GM18907 (cell line): ENCODE measurements at regions not wholly inside any gene's neighbourhood (a gene's known extent, or its start where the extent isn't known, plus 50 kb on each side); places are given as distances from the start of the nearest gene placed in this dataset.

Source experiments
- ATAC-seq: cut with Tn5 transposase; IDR thresholded peaks from one replicate; pipeline ENCODE4 v1.9.1; 2021; ENCODE audit warnings: mild to moderate bottlenecking, moderate library complexity; ENCODE audit not compliant: unreplicated experiment

GRCh38 chr10:4456279-4456678 is 369.7 kb upstream of the AKR1E2 start:
- no peak for ATAC-seq

DNA sequence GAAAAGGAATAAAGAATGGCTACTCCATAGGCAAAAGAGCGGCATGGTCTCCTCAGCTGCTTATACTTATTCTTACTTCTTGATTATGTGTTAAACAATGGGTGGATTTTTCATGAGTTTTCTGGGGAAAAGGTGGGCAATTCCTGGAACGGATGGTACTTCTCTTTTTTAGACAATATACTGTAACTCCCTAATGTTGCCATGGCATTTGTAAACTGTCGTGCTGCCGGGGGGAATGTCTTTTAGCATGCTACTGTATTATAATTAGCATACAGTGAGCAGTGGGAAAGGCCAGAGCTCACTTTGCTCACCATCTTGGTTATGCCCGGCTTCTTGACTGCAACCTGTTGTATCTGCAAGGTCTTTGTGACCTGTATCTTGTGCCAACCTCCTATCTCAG is 372.1 kb upstream of the AKR1E2 start:
- no peak for ATAC-seq

- no peak for ATAC-seq
Measured at GRCh38 chr10:4453276-4453675, 372.7 kb upstream of the AKR1E2 start.

DNA sequence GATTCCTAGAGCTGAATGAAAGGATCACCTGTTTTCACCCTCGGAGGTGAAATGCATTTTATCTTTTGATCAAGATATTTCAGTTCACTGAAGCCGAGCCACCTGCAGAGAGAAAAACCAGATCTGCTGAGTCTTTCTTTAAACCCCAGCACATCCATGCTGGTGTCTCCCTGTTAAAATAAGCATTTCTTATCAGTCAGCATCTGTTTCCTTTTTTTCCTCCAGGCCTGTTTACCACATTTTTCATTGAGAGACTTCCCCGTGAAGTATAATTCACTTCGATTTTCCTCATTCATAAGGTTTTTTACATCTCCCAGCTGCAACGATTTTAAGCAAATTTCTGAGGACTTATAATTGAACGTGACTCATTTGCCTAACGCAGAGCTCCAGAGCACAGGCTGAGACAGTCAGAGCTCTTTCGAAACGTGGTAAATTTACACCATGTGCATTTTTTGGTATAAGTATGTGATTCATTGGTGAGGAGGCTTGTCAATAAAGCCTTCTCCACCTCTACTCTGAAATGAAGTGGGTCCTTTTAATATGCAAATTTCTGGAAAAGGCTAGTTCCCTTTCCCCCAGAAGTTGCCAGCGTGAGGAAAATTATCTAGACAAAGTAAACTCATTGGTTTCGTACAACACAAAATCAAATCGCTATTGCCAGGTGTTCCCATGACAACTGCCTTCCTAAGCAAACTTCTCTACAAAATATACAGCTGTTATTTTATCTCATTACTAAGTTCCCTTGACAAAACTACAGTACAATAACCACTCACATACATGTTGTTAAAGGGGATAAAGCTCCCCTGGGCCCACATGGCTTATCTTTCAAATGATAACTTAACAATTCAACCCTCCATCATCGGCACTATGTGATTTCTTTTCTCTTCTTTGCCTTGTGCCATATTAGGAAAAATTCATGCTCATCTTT is 374.8 kb upstream of the AKR1E2 start:
- ATAC-seq = no peak

DNA sequence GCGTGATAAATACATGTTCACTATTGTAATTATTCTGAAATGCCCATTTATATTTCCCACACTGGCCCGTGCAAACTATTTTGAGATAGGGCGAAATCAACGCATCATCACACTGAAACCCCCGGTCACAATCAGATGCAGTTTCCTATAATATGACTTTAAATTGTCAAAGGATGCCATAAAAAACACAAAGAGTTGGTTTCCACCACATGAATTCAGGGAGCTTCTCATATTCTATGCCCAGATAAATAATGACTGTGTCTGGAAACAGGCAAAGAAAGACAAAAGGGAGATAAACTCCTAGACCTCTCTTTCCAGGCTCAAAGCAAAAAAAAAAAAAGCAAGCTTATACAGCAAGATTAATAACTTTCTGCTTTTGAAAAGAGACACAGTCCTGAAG is 375.8 kb upstream of the AKR1E2 start:
- ATAC-seq = no peak

DNA sequence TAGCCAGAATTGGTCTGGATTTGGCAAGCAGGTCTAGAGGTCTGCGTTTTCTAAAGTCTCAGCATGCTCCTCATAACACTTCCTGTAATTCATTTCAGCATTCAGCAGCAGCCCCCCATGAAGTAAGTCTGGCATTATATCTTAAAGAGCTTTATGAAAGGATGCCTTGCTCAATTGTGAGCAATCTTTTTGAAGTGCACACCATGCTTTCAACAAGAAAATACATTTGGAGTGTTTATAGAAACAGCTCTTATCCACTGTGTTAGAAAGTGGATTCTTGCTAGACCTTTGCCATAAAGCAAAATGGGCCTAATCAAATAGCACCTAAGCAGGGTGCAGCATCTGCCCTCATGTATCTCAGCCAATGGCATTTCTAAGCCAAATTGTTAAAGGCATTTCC is 378.0 kb upstream of the AKR1E2 start:
- no peak for ATAC-seq

- no peak for ATAC-seq
Measured at GRCh38 chr10:4443419-4443818, 382.6 kb upstream of the AKR1E2 start.

DNA sequence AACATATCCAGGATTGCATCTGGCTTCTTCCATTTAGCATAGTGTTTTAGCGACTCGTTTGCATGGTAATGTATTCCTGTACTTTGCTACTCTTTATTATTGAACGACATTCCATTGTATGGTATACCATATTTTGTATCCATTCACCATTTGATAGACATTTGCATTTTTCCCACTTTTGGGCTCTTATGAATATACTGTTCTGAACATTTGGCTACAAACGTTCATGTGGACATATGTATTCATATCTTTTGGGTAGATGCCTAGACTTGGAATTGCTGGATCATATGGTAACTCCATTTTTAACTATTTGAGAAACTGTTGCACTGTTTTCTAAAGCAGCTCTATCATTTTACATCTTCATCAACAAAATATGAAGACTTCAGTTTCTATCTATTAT is 383.7 kb upstream of the AKR1E2 start:
- ATAC-seq = no peak

- no peak for ATAC-seq
Measured at GRCh38 chr10:4440260-4440659, 385.7 kb upstream of the AKR1E2 start.

DNA sequence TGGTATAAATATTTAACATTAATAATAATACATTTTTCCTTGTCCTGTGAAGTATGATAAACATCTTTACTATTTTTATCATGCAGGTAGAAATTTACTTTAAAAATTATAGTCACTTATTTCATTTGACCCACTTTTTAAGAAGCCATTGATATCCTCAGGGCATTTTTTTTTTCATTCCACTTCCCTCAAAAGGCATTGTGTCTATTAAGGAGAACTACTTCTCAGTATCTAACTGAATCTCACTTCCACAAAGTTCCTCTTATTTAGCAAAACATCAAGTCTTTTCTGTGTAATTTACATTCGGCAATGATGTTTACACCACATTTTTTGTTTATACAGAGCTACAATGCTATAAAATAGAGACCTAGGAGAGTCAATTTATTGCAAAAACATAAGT is 388.2 kb upstream of the AKR1E2 start:
- no peak for ATAC-seq

DNA sequence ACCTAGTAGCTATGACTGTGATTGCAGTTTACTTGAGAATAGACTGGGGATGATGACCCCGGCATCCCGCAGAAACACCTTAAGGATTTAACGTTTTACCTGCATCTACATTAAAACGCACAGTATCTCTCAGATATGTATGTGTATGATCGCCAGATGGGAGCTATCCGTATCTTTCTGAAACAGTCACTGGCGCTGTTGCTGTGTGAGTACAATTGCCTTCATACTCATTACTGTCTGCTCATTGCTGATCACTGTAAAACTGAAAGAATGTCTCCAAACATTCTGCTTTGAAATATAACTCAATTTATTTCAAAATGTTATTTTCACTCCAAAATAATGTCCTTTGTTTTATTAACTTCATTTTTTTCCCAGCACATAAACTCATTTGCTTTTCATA is 388.9 kb upstream of the AKR1E2 start:
- ATAC-seq = no peak

GRCh38 chr10:4436103-4436502 is 389.9 kb upstream of the AKR1E2 start:
- ATAC-seq = no peak

GRCh38 chr10:4434516-4435071 is 391.4 kb upstream of the AKR1E2 start:
- ATAC-seq = no peak

DNA sequence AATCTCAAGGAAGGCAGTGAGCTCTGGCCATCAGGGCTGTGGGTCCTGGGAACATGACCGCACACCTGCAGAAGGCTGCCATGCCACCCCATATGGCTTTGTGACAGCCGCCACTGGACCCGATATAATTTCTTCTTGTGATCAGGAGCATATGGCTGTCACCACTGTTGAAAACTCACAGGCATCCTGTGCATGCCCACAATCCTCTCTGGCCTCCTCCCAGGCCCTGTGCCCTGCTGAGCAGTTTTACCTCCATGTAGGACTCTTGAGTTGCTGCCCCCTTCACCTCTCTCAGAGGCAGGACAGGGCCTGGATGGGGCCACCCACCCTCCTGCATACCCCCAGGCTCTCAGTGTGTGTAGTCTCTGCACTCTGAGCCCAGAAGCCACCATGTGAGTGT is 391.9 kb upstream of the AKR1E2 start:
- no peak for ATAC-seq

DNA sequence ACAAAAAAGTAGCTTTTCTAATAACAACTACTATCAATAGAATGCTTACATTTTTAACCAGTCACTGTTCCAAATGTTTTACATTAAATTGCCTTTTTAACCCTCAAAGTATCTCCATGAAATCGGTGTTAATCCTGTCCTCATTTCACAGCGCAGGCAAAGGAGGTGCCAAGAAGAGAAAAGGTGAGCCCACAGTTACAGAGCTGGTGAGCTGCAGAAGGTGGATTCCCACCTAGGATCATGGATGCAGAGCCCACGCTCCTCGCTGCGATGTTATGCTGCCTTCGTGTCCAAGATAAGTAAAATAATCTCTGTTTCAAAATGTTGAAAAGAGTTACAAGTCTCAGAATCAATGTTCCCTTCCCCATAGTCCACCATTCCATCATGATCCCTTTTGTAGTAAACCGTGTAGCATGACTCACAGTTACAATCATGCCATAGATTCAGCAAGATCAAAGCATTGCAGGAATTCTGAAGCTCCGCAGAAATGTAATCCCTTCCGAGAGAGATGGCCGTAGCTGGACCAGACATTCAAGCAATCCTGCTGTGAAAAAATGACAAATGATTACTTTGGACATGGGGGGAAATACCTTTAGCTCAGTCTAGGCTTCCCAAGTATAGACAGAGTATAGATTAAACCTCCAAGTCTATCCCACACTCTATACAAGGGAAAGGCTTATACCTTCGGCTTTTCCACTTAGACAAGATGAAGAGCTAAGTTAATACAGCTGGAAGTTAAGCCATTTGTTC is 394.7 kb upstream of the AKR1E2 start:
- no peak for ATAC-seq

DNA sequence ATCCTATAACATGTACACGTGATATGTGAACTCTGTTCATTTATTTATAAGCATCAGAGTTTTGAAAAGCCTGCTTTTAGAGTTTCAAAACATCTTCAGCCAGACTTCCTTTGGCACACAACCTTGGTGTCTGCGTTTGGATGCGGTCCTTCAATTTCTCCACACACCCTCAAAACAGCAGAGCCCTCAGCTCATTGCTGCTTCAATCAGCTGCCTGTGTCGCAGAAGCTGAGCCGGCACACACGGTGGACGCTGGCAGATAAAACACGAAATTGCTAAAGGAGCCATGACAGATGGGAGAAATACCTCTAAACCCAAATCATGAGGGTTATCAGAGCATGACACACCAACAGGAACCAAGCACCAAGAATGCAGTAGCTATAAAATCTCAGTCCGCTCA is 396.4 kb upstream of the AKR1E2 start:
- no peak for ATAC-seq

DNA sequence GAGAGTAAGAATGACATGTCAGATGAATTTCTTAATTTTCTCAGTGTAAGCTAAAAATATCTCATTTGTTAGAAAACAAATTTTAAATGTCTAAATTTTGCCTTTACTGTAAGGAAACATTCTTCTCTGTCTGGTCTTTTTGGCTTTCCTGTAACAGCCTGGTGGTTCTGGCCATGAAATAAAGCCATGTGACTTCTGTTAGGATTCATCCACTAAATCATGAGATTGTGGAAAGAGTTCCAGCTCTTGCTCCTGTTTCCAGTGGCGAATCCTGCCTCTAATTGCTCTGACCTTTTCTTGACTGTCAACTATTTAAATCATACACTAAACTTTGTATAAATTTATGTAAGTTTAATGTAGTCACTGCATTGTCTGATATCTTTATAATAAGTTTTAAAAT is 398.5 kb upstream of the AKR1E2 start:
- no peak for ATAC-seq

DNA sequence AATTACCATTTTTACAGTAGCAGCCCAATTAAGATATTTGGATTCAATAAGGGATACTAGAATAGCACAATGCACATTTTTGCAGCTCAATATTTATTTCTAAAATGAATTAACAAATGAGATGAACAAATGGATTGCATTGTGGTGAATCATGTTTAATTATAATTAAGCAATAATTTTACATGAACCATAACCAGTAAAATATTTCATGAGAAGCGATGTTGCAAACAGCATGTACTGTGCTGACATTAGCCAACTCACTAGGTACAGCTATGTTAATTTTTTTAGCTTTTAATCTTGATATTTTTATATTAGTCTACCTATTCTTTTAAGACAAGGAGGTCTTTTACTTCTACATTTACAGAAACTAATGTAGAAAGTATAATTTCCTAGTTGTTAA is 399.1 kb upstream of the AKR1E2 start:
- no peak for ATAC-seq

DNA sequence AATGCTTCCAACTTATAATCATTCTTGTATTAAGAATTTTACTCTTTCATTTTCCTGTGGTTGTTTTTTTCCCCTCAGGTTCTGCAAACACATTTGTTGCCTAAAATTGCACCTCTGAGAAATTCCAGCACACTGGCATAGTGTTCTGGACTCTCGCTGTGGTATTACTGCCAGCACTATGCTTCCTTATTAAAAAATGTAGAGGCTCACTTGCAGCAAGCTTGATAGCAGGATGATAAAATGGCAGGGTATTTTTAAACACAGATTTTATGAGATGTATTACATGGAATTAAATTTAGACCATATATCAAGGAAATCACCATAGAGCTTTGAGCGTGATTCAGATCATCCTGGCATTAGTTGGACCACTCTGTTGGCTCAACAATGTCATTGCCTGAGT is 416.7 kb upstream of the AKR1E2 start:
- ATAC-seq = no peak

DNA sequence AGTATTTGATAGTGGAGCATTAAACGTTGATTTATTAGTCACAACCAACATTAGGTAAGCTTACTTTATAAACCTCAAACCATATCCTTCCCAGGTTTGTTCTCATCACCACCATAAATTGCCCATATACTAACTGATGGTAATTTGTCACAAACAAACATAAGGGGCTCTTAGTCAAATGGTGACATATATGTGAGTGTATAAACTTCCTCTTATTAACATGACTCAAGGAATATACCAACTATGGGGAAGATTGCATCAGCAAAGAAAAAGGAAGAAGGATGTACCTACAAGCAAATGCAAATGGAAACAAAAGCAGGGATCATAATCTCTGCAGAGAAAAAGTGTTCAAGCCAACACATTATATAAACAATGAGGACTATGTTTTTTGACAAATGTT is 418.2 kb upstream of the AKR1E2 start:
- no peak for ATAC-seq

- no peak for ATAC-seq
Measured at GRCh38 chr10:4405828-4406227, 420.2 kb upstream of the AKR1E2 start.
